ENCODE measurements at regions not wholly inside any gene's neighbourhood (a gene's known extent, or its start where the extent isn't known, plus 50 kb on each side); places are given as distances from the start of the nearest gene placed in this dataset.

GRCh38 chr11:70742553-70743291 lies 344.4 kb downstream of the CTTN start:
- no peak for DNase-seq (ENCODE audit: low read depth)

- DNase-seq (ENCODE audit: low read depth), result no peak
Observed at GRCh38 chr11:70743329-70743728, 345.0 kb downstream of the CTTN start.

- no peak for DNase-seq (ENCODE audit: low read depth)
Observed at GRCh38 chr11:70743941-70744351, 345.6 kb downstream of the CTTN start.

GRCh38 chr11:70744396-70745185 lies 346.3 kb downstream of the CTTN start:
- DNase-seq (ENCODE audit: low read depth), result no peak

- DNase-seq (ENCODE audit: low read depth), result no peak
Observed at GRCh38 chr11:70745451-70745850, 347.1 kb downstream of the CTTN start.

GRCh38 chr11:70745941-70746340 lies 347.6 kb downstream of the CTTN start:
- no peak for DNase-seq (ENCODE audit: low read depth)

- no peak for DNase-seq (ENCODE audit: low read depth)
Observed at GRCh38 chr11:70746351-70746750, 348.0 kb downstream of the CTTN start.

- no peak for DNase-seq (ENCODE audit: low read depth)
Observed at GRCh38 chr11:70747285-70747684, 349.0 kb downstream of the CTTN start.

GRCh38 chr11:70747921-70748320 lies 349.6 kb downstream of the CTTN start:
- no peak for DNase-seq (ENCODE audit: low read depth)

- DNase-seq (ENCODE audit: low read depth), result no peak
Observed at GRCh38 chr11:70751142-70751734, 352.9 kb downstream of the CTTN start.

- DNase-seq (ENCODE audit: low read depth), result peak; percentile 21
Observed at GRCh38 chr11:70755410-70756158, 357.3 kb downstream of the CTTN start.

GRCh38 chr11:70756341-70756740 lies 358.0 kb downstream of the CTTN start:
- no peak for DNase-seq (ENCODE audit: low read depth)

GRCh38 chr11:70756756-70757155 lies 358.4 kb downstream of the CTTN start:
- DNase-seq (ENCODE audit: low read depth), result no peak

GRCh38 chr11:70757241-70757640 lies 358.9 kb downstream of the CTTN start:
- no peak for DNase-seq (ENCODE audit: low read depth)

- no peak for DNase-seq (ENCODE audit: low read depth)
Observed at GRCh38 chr11:70758206-70758605, 359.9 kb downstream of the CTTN start.

GRCh38 chr11:70759846-70760245 lies 361.5 kb downstream of the CTTN start:
- DNase-seq (ENCODE audit: low read depth), result no peak

GRCh38 chr11:70760416-70761020 lies 362.2 kb downstream of the CTTN start:
- no peak for DNase-seq (ENCODE audit: low read depth)

GRCh38 chr11:70761094-70761907 lies 363.0 kb downstream of the CTTN start:
- DNase-seq (ENCODE audit: low read depth), result no peak

- DNase-seq (ENCODE audit: low read depth), result no peak
Observed at GRCh38 chr11:70761908-70762337, 363.6 kb downstream of the CTTN start.

- no peak for DNase-seq (ENCODE audit: low read depth)
Observed at GRCh38 chr11:70762810-70763209, 364.5 kb downstream of the CTTN start.

GRCh38 chr11:70763606-70764005 lies 365.3 kb downstream of the CTTN start:
- DNase-seq (ENCODE audit: low read depth), result no peak
